B cell (primary cell): ENCODE measurements at regions not wholly inside any gene's neighbourhood (a gene's known extent, or its start where the extent isn't known, plus 50 kb on each side); places are given as distances from the start of the nearest gene placed in this dataset.

Experiments
- ATAC-seq: fragments of 200-7000 bp; cut with Tn5 transposase; one replicate; pipeline ENCODE4 v1.10.0; 2021; ENCODE audit warnings: low read depth, mild to moderate bottlenecking, moderate number of reproducible peaks, moderate library complexity
- CTCF ChIA-PET: fragments of 350-600 bp; sonication (Branson Sonifier 250); formaldehyde crosslinking; loops from one replicate; lab custom pipeline; 2021; ENCODE audit warnings: antibody characterized with exemption, inconsistent platforms; lab: Charles Lee
- POLR2A ChIA-PET: fragments of 350-600 bp; sonication (Branson Sonifier 250); formaldehyde crosslinking; loops from one replicate; lab custom pipeline; 2021; ENCODE audit warnings: antibody characterized with exemption; lab: Charles Lee
- DNase-seq: peaks from one replicate; pipeline ENCODE4 v3.0.0; 2013
- H2AFZ ChIP-seq: 2 replicates; pipeline ENCODE4 v1.6.1; 2012; ENCODE audit warnings: mild to moderate bottlenecking, low read depth, low read length; ENCODE audit not compliant: insufficient read depth, poor library complexity, severe bottlenecking
- H3K27ac ChIP-seq, 2 donors: 1 replicate in 1 of 2; 2 replicates in 1 of 2; pipeline ENCODE4 v1.5.1; 2012 to 2013; ENCODE audit warnings: low read length in 2 of 2, mild to moderate bottlenecking in 2 of 2, moderate library complexity in 1 of 2
- H3K27me3 ChIP-seq, 4 experiments: fragments of 200-600 bp in 1 of 4; sonication (generic) in 1 of 4; replicated peaks in 1 of 4; 1 replicate in 2 of 4; 2 replicates in 2 of 4; pipeline versions ENCODE4 v1.6.1 to v1.7.0; 2013 to 2016; ENCODE audit warnings: low read length in 3 of 4, mild to moderate bottlenecking in 2 of 4, mixed read lengths in 1 of 4, moderate library complexity in 1 of 4; ENCODE audit not compliant: insufficient read depth in 4 of 4, control insufficient read depth in 3 of 4; ENCODE audit errors: control extremely low read depth in 1 of 4
- H3K36me3 ChIP-seq, 2 experiments: replicated peaks in 1 of 2; 1 replicate in 1 of 2; 2 replicates in 1 of 2; pipeline versions ENCODE4 v1.6.1 to v1.7.1; 2013; ENCODE audit warnings: low read length in 1 of 2; ENCODE audit not compliant: insufficient read depth in 2 of 2, control insufficient read depth in 1 of 2; ENCODE audit errors: control extremely low read depth in 1 of 2, extremely low read depth in 1 of 2
- H3K4me1 ChIP-seq, 2 donors: fragments of 200-600 bp in 1 of 2; sonication (generic) in 1 of 2; 1 replicate in 1 of 2; 2 replicates in 1 of 2; pipeline versions ENCODE4 v1.5.1 to v1.6.1; 2013 to 2017; ENCODE audit warnings: low read length in 2 of 2; ENCODE audit not compliant: control insufficient read depth in 2 of 2, insufficient read depth in 2 of 2
- H3K4me2 ChIP-seq: replicated peaks from 2 replicates; pipeline ENCODE3; 2012; ENCODE audit warnings: mild to moderate bottlenecking, low read depth, low read length; ENCODE audit not compliant: poor library complexity, severe bottlenecking
- H3K4me3 ChIP-seq, 5 experiments: fragments of 200-600 bp in 1 of 5; sonication (generic) in 1 of 5; 1 replicate in 3 of 5; 2 replicates in 2 of 5; pipeline versions ENCODE4 v1.5.1 to v1.7.0; 2011 to 2016; ENCODE audit warnings: low read length in 4 of 5, mild to moderate bottlenecking in 4 of 5, low read depth in 2 of 5, control low read depth in 1 of 5, moderate library complexity in 1 of 5; ENCODE audit not compliant: insufficient read depth in 1 of 5; ENCODE audit errors: control extremely low read depth in 1 of 5, extremely low read depth in 1 of 5
- H3K79me2 ChIP-seq: fragments of 200-600 bp; sonication (generic); one replicate; pipeline ENCODE4 v1.6.0; 2016; ENCODE audit warnings: low read length; ENCODE audit not compliant: control insufficient read depth, insufficient read depth
- H3K9ac ChIP-seq: fragments of 200-600 bp; sonication (generic); 2 replicates; pipeline ENCODE4 v1.6.1; 2017; ENCODE audit warnings: mild to moderate bottlenecking, low read length, moderate library complexity
- H3K9me3 ChIP-seq, 3 donors: one replicate each; pipeline versions ENCODE4 v1.6.1 to v1.7.1; 2013; ENCODE audit warnings: low read length in 2 of 3; ENCODE audit not compliant: control insufficient read depth in 2 of 3, insufficient read depth in 1 of 3; ENCODE audit errors: control extremely low read depth in 1 of 3
- H4K20me1 ChIP-seq: 2 replicates; pipeline ENCODE4 v1.6.0; 2012; ENCODE audit warnings: mild to moderate bottlenecking, low read length; ENCODE audit not compliant: insufficient read depth, control insufficient read depth, poor library complexity, severe bottlenecking
- H3K27ac Mint-ChIP-seq: one replicate; pipeline ENCODE4 v1.8.0; 2021; ENCODE audit warnings: mixed read lengths
- H3K27me3 Mint-ChIP-seq: one replicate; pipeline ENCODE4 v1.8.0; 2021; ENCODE audit warnings: mixed read lengths
- H3K4me1 Mint-ChIP-seq: one replicate; pipeline ENCODE4 v1.8.0; 2021; ENCODE audit warnings: mixed read lengths
- H3K4me3 Mint-ChIP-seq: one replicate; pipeline ENCODE4 v1.8.0; 2021; ENCODE audit warnings: mixed read lengths
- H3K9me3 Mint-ChIP-seq: one replicate; pipeline ENCODE4 v1.8.0; 2022; ENCODE audit warnings: mixed read lengths; ENCODE audit not compliant: insufficient read depth
- CTCF ChIP-seq: fragments of 200-600 bp; IDR thresholded peaks from one replicate; pipeline ENCODE4 v1.8.0; 2022; ENCODE audit warnings: antibody characterized with exemption, mild to moderate bottlenecking
- EZH2 ChIP-seq: IDR thresholded peaks from 2 replicates; pipeline ENCODE4 v1.6.1; 2012; ENCODE audit warnings: borderline replicate concordance, low read depth, mild to moderate bottlenecking, moderate library complexity, low read length; ENCODE audit not compliant: insufficient read depth, poor library complexity, severe bottlenecking
- WGBS: methylation state at CpG from one replicate; pipeline ENCODE4 v1.1.5; 2013; ENCODE audit warnings: missing lambda C conversion rate; ENCODE audit not compliant: insufficient coverage; 5-methylcytosine and 5-hydroxymethylcytosine counted together
- intact Hi-C: fragments of 100-400 bp; cut with micrococcal nuclease; formaldehyde crosslinking; loops from one replicate; pipeline ENCODE4 v1.10.0; 2022

DNA sequence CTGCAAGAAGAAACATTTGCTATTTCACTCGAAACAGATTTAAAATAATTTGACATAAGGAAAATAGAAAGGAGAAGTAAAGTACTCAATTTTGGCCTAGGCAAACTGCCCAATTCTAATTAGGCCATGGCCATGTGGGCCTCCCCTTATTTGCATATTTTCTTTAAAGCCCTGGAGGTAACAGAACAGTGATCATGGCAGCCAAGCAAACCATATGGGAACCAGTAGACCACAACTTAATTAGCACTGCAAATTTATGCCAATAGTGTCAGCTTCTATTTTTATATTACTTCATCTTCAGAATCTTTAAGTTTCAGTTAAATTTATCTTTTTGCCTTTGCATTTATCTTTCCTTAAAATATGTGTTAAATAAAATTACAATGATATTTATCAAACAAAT is 63.3 kb upstream of the THSD7A start:
- intact Hi-C loops: no loop called here
- no peaks in the 10 kb centered on the region for H3K27me3 Mint-ChIP-seq
- ChIA-PET POLR2A (no interaction called here), CTCF (no interaction called here)
- no peak overlapping the region for H3K4me2 ChIP-seq
- H3K4me1 ChIP-seq: no peaks in the 10 kb centered on the region
- no peak overlapping the region for H2AFZ ChIP-seq
- ATAC-seq (no peak), DNase-seq (no peak)
- no peaks in the 10 kb centered on the region for H3K9me3 Mint-ChIP-seq
- H4K20me1 ChIP-seq: no peaks in the 10 kb centered on the region
- H3K27me3 ChIP-seq: no peaks in the 10 kb centered on the region
- no peak overlapping the region for H3K27ac Mint-ChIP-seq
- H3K79me2 ChIP-seq: no peaks in the 10 kb centered on the region
- no peaks in the 10 kb centered on the region for H3K4me1 Mint-ChIP-seq
- no peaks in the 10 kb centered on the region for H3K36me3 ChIP-seq
- TF ChIP-seq EZH2 (no peak), CTCF (no peak)
- no peak overlapping the region for H3K9ac ChIP-seq
- H3K9me3 ChIP-seq: no peaks in the 10 kb centered on the region
- no CpG with 5 or more reads among the region's 1 CpG for WGBS
- H3K4me3 ChIP-seq: no peak overlapping the region
- H3K4me3 Mint-ChIP-seq: no peak overlapping the region
- H3K27ac ChIP-seq: no peak overlapping the region

DNA sequence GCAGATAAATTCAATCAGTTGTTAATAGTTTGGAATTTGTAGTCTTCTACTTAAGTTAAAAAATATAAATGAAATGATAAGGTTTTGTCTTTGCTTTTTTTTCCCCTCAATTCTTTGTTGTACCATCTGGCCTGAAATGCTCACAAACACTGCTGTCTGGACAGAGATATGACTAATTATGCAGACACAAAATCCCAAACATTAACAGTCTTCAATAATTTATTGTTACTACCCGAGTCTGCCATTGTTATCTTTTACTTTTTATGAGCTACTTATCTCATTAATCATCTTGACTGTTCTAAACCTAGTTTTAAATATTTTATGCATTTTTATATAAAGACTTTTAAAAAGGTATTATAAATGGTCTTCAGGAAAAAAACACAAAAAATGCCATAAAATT is 64.7 kb upstream of the THSD7A start:
- H3K27ac Mint-ChIP-seq: no peak overlapping the region
- no peak for TF ChIP-seq CTCF
- no peak for TF ChIP-seq EZH2
- no peak for DNase-seq
- Histone ChIP-seq H3K36me3 (no peaks in the 10 kb centered on the region), H4K20me1 (no peaks in the 10 kb centered on the region), H3K27me3 (no peaks in the 10 kb centered on the region), H2AFZ (no peak overlapping the region), H3K79me2 (no peaks in the 10 kb centered on the region), H3K4me1 (no peaks in the 10 kb centered on the region), H3K4me2 (no peak overlapping the region), H3K9ac (no peak overlapping the region), H3K27ac (no peak overlapping the region), H3K4me3 (no peak overlapping the region), H3K9me3 (no peaks in the 10 kb centered on the region)
- ChIA-PET CTCF (no interaction called here), POLR2A (no interaction called here)
- no CpG with 5 or more reads among the region's 1 CpG for WGBS
- no peak overlapping the region for H3K4me3 Mint-ChIP-seq
- H3K27me3 Mint-ChIP-seq: no peaks in the 10 kb centered on the region
- H3K4me1 Mint-ChIP-seq: no peaks in the 10 kb centered on the region
- ATAC-seq: no peak
- H3K9me3 Mint-ChIP-seq: no peaks in the 10 kb centered on the region
- intact Hi-C loops: no loop called here
